Psoas muscle (tissue), 7 donors: ENCODE measurements at regions not wholly inside any gene's neighbourhood (a gene's known extent, or its start where the extent isn't known, plus 50 kb on each side); places are given as distances from the start of the nearest gene placed in this dataset.
"Not testable (repeated sequence)": the region's sequence is repeated elsewhere in the genome, so short reads cannot be mapped to it uniquely, and the experiment has no call there.

Experiments
- ATAC-seq, 4 donors: fragments of 200-7000 bp; cut with Tn5 transposase; one replicate each; pipeline ENCODE4 v1.9.1; 2020; ENCODE audit warnings: moderate library complexity in 3 of 4, mild to moderate bottlenecking in 2 of 4
- DNase-seq, 2 donors: peaks; one replicate each; pipeline ENCODE4 v3.0.0-alpha.2; 2020
- H3K27ac ChIP-seq: fragments of 200-600 bp; one replicate; pipeline ENCODE4 v1.8.0; 2022
- H3K27me3 ChIP-seq, 3 donors: fragments of 200-600 bp in 1 of 3; one replicate each; pipeline versions ENCODE4 v1.6.1 to v1.8.0; 2013 to 2022; ENCODE audit warnings: low read length in 2 of 3, mild to moderate bottlenecking in 2 of 3, moderate library complexity in 1 of 3; ENCODE audit not compliant: insufficient read depth in 3 of 3
- H3K36me3 ChIP-seq, 2 donors: fragments of 200-600 bp in 1 of 2; one replicate each; pipeline versions ENCODE4 v1.6.1 to v1.8.0; 2013 to 2022; ENCODE audit warnings: low read depth in 1 of 2, mild to moderate bottlenecking in 1 of 2, moderate library complexity in 1 of 2; ENCODE audit not compliant: insufficient read depth in 1 of 2
- H3K4me1 ChIP-seq: fragments of 200-600 bp; one replicate; pipeline ENCODE4 v1.8.0; 2022
- H3K4me3 ChIP-seq: fragments of 200-600 bp; one replicate; pipeline ENCODE4 v1.8.0; 2022; ENCODE audit warnings: mild to moderate bottlenecking
- H3K9me3 ChIP-seq: fragments of 200-600 bp; one replicate; pipeline ENCODE4 v1.8.0; 2022
- WGBS, 3 donors: extraction: QIAGEN DNeasy Blood & Tissue Kit; methylation state at CpG; one replicate each; pipeline versions ENCODE4 v1.1.6 to v1.1.7; 2013; 5-methylcytosine and 5-hydroxymethylcytosine counted together
- intact Hi-C, 2 donors: fragments of 100-400 bp; cut with DNase I; formaldehyde crosslinking; loops; one replicate each; pipeline versions ENCODE4 v1.11.0 to v1.14.2; 2022
- TF ChIP-seq, protein P1 (sequence below): fragments of 200-600 bp; IDR thresholded peaks from one replicate; pipeline ENCODE4 v1.8.0; 2022; ENCODE audit warnings: antibody characterized with exemption
- donor health status: healthy with polysubstance abuse.
- donor health status: DM: no; HTN: no; CAD: no; lungs with moderate emphysema.
- donor health status: Bipolar disorder and iron deficiency.
- donor health status: healthy.
- donor health status: DM: yes; HTN: yes; CAD: no.
- donor health status: DM: no; HTN: no; CAD: no.
- donor health status: DM: yes; HTN: yes; CAD: no.

DNA sequence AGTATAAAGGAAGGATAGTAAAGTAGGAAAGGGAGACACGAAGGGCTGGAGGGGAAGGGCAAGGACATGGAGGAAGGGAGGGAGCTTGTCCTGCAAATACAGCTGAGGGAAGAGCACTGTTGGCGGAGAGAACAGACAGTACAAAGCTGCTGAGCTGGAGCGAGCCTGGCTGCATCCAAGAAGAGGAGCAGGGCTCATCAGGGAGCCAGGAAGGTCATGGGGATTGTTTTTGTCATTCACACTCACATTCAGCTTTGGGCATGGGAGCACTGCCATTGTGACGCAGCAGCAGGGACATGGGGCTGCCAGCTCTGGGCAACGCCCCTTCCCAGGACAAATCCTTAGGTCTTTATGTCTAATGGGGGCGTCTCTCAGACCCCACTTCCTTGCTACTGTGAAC, 125.1 kb downstream of the COPS8 start:
- TF ChIP-seq, protein P1, sequence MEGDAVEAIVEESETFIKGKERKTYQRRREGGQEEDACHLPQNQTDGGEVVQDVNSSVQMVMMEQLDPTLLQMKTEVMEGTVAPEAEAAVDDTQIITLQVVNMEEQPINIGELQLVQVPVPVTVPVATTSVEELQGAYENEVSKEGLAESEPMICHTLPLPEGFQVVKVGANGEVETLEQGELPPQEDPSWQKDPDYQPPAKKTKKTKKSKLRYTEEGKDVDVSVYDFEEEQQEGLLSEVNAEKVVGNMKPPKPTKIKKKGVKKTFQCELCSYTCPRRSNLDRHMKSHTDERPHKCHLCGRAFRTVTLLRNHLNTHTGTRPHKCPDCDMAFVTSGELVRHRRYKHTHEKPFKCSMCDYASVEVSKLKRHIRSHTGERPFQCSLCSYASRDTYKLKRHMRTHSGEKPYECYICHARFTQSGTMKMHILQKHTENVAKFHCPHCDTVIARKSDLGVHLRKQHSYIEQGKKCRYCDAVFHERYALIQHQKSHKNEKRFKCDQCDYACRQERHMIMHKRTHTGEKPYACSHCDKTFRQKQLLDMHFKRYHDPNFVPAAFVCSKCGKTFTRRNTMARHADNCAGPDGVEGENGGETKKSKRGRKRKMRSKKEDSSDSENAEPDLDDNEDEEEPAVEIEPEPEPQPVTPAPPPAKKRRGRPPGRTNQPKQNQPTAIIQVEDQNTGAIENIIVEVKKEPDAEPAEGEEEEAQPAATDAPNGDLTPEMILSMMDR = no peak
- H3K4me3 ChIP-seq = no peak overlapping the region
- H3K9me3 ChIP-seq = no peaks in the 10 kb centered on the region
- H3K36me3 ChIP-seq = no peaks in the 10 kb centered on the region
- intact Hi-C loops = loop anchor here in 1 of 2 donors (5.0 kb wide), 1 partner anchor 67 kb away; no protein-coding TSS in a partner anchor
- ATAC-seq = peak in 1 of 4 donors; percentile 33
- WGBS, 3 donors = 39 to 69% (median 45%) methylated on average over 6 of the region's 6 CpGs
- no peak for DNase-seq
- no peak overlapping the region for H3K27ac ChIP-seq
- peaks cover 0 to 6% (median 0%) of the 10 kb centered on the region in 3 donors for H3K27me3 ChIP-seq
- H3K4me1 ChIP-seq = no peaks in the 10 kb centered on the region

DNA sequence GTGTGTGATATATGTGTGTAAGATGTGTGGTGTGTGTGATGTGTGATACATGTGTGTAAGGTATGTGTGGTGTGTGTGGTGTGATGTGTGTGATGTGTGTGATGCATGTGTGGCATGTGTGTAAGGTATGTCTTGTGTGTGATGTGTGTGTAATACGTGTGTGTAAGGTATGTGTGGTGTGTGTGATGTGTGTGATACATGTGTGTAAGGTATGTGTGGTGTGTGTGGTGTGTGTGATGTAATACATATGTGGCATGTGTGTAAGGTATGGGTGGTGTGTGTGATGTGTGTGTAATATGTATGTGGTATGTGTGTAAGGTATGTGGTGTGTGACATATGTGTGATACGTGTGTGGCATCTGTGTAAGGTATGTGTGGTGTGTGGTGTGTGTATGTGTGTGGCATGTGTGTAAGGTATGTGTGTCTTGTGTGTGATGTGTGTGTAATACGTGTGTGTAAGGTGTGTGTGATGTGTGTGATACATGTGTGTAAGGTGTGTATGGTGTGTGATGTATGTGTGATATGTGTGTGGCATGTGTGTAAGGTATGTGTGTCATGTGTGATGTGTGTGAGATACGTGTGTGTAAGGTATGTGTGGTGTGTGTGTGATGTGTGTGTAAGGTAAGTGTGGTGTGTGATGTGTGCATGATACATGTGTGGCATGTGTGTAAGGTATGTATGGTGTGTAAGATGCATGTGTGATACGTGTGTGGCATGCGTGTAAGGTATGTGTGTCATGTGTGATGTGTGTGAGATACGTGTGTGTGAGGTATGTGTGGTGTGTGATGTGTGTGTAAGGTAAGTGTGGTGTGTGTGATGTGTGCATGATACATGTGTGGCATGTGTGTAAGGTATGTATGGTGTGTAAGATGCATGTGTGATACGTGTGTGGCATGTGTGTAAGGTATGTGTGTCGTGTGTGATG, 126.9 kb downstream of the COPS8 start:
- not testable (repeated sequence) for H3K36me3 ChIP-seq, DNase-seq, ATAC-seq, H3K27ac ChIP-seq, H3K4me1 ChIP-seq, H3K27me3 ChIP-seq, H3K4me3 ChIP-seq, H3K9me3 ChIP-seq
- 95 to 96% (median 95%) methylated on average over 9 of the region's 9 CpGs for WGBS, 3 donors
- intact Hi-C loops = loop anchor here in 1 of 2 donors (5.0 kb wide), 1 partner anchor 65 kb away; no protein-coding TSS in a partner anchor

DNA sequence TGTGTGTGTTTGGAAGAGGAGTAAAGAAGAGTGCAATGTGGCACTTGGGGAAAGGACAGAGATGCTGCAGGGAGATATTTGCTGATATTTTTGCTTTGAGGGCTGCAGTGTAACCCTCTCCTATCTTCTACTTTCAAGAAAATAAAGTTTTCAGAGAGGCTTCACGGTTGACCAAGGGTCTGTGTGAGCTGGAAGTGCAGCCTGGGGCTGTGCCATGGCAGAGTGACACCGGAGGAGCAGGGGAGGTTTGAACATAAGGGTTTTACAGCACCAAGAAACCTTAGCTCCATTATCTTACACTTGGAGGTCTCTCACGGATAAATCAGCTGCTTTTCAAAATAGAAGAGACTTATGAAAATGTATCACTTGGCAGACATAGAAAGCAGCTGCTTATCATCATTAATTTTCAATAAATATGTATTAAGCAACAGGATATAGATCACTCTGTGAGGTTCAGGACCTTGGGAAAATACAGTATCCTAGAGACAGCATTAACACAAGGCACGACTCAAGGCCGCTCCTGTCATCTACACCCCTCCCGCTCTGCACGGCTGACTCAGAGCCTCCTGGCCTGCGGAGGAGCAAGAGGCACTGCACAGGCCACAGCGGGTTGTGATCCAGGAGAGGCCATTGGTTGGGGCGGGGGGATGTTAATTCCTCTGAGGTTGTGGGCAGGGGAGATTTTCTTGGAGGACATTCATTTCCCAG, 127.8 kb downstream of the COPS8 start:
- peak in 3 of 4 donors; percentile 58 to 67 (median 66) for ATAC-seq
- Histone ChIP-seq H3K36me3 (no peaks in the 10 kb centered on the region), H3K27ac (no peak overlapping the region), H3K9me3 (no peaks in the 10 kb centered on the region), H3K27me3 (peaks cover 0 to 4% (median 0%) of the 10 kb centered on the region in 3 donors), H3K4me3 (no peak overlapping the region), H3K4me1 (no peaks in the 10 kb centered on the region)
- TF ChIP-seq, protein P1 = no peak
- WGBS, 3 donors = 63 to 69% (median 65%) methylated on average over 10 of the region's 10 CpGs
- intact Hi-C loops = loop anchor here in 1 of 2 donors (5.0 kb wide), 1 partner anchor 64 kb away; no protein-coding TSS in a partner anchor
- peak; percentile 67 to 71 for DNase-seq

DNA sequence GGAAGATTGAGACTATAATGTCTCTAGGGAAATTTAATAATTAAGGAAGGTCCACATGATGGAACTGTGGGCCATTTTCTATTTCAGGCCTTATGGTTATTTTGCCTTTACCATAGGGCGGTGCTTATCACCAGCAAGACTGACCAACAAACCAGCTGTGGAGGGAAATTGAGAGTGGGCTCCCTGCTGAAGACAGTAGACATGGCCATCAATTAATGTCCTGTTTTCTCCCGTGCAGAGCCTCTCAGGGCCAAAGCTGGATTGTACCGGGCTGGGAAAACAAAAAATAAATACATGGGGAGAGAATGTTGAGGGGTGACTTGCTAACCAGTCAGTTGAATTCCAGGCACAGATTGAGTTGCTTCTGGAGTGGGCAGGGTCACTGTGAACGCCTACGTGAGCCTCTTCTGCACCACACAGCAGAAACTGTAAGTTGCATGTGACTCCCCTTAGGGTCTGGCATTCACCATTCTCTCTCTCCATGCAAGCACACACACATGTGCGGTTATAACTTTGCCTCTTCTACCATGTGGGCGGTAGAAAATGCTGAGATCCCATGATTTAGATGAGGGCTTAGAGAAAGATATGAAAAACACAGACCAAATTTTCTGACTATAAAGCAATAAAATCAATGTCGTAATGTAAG, 128.5 kb downstream of the COPS8 start:
- Histone ChIP-seq H3K27me3 (peaks cover 0 to 1% (median 0%) of the 10 kb centered on the region in 3 donors), H3K4me3 (no peak overlapping the region), H3K36me3 (no peaks in the 10 kb centered on the region), H3K9me3 (no peaks in the 10 kb centered on the region), H3K27ac (no peak overlapping the region), H3K4me1 (no peaks in the 10 kb centered on the region)
- no peak for DNase-seq
- 83 to 89% (median 84%) methylated on average over 8 of the region's 8 CpGs for WGBS, 3 donors
- intact Hi-C loops = loop anchor here in 1 of 2 donors (5.0 kb wide), 1 partner anchor 63 kb away; no protein-coding TSS in a partner anchor
- TF ChIP-seq, protein P1 = no peak
- no peak for ATAC-seq
